GM19455 (cell line): ENCODE measurements at regions not wholly inside any gene's neighbourhood (a gene's known extent, or its start where the extent isn't known, plus 50 kb on each side); places are given as distances from the start of the nearest gene placed in this dataset.

Experiments
- ATAC-seq: cut with Tn5 transposase; IDR thresholded peaks from one replicate; pipeline ENCODE4 v1.9.1; 2021; ENCODE audit not compliant: unreplicated experiment

DNA sequence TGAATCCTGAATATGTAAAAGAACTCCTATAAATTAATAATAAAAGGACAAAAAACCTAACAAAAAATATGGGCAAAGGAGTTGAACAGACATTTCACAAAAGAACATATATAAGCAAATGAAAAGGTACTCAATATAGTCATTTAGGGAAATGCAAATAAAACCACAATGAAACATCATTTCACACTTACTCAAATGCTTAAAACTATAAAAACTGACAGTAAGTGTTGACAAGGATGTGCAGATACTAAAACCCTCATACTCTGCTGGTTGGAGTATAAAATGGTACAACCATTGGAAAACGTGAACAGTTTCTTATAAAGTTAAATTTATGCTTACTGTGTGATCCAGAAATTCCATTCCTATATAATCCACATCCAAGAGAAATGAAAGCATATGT is 247.1 kb downstream of the GXYLT1 start:
- ATAC-seq = no peak

DNA sequence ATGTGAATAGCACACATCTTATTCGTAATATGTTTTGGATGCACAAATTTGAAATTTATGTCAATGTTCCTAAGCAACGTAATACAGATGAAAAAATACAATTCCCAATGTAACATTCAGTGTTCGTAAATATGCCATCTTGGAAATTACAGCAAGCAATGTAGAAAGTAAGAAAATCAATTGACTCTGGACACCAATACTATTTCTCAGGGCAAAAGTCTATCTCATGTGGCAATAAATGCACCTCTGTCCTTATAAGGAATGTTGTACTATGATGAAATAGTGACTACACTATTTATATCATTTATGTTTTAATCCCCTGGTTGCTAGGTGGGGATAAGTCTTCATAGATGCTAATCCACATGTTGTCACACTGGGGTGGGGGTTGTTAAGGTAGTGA is 251.2 kb downstream of the GXYLT1 start:
- ATAC-seq = no peak

DNA sequence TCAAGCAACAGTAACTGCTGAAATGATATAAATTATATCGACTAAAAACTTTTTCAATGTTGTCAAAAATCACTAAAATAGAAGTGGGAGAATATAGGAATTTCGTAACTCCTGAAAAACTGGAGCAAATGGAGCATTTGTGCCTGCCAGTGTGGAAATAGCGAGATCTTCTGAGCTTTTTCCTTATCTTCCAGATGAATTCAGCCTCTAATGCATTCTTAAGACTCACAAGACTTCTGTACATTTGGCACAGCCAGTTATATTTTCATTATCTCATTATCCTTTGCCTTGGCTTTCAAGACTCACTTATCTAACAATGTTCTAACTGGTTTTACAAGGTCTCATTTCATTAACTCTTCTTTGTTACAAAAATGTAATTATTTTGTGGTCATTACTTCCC is 252.4 kb downstream of the GXYLT1 start:
- ATAC-seq = no peak

DNA sequence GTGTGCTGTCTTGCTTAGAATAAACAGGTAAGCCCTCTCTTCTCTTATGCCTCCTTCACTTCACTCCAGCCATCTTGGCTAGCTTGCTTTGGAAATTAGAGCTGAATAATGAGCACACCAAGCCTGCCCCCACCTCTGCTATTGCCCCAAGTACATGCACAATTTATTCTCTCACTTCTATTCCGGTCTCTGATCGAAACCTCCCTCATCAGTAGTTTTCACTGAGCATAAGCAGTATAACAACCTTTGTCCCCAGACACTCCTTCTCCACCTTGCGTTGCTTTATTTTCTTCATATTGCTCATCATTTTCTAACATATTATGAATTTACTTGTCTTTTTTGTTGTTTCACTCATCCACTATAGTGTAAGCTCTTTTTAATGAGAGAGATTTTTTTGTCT is 253.4 kb downstream of the GXYLT1 start:
- no peak for ATAC-seq

- ATAC-seq = no peak
These were observed 256.4 kb downstream of the GXYLT1 start for GRCh38 chr12:41888285-41888684.

DNA sequence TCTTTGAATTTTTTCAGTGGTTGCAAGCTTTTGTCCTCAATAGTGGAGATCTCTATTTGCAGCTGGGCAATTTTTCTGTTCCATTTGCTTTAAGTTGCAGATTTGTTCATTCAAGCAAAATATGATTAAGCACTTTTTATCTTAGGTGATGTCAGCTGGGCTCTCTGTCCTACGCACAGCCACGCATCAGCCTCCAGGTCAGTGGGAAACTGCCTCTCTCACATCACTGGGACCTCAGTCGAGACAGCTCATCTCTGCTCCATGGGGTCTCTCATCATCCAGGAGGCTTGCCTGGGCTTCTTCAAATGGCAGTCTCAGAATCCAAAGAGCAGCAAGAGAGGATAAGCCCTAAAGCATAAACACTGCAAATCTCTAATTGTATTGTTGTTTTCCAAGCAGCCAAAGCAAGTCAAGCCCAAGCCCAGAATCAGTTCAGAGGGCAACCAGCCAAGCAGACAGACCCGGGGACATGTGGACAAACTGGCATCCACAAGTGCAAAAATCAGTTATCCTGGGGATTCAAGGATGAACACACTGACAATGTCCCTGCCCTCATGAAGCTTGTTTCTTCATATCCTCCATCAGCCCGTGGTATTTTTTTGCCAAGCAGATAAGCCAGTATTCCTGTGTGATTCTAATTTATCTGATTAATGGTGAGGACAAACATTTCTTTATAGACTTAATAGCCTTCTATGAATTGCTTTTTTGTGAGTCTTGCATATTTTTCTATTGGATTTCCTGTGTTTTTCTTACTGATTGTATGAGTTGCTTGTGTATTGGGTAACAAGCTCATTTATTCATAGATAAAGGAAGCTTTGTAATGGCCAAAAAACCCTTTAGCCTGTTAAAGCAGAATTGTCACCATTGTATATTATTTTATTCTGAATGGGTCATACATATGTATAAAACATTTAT is 262.5 kb downstream of the GXYLT1 start:
- no peak for ATAC-seq

DNA sequence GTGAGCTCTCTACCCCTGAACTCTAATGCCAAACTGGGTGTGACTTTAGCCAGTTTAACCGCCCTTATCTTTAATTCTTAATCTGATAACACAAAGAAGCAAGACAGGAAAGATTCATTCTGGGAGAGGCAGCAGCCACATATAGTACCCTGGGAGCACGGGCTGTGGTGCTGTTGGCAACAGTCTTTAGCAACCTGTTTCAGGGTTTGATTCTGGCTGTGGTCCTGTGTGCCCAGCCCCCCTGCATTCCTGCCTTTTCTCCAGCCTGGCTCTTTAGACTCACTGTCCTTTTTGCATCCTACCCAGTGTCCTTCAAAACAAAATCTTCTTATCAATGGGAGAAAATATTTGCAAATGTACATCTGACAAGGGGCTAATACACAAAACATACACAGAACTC is 275.2 kb downstream of the GXYLT1 start:
- ATAC-seq = no peak

DNA sequence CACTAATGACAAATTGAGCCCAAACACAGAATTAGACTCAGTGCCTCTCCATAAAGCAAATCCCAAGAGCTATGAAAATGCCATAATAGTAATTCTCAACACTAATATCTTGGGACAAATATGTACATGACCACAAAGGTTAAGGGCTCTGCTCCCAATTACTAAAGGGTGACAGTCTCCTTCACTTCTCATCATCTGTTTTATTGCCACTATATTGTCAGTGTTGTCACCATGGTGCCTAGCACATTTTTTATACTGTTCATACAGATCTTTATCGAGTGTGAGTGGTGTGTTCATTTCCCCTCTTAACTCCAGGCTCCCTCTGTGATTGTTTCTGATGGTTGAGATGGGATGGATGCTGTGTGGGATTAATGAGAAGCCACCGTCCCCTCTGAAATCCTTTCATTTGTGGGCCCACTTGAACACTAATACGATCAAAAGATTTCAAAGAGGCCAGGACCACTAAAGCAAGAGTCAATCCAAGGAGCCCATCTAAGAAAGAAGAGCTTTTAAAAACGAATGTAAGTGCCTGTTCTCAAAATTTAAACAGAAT is 277.7 kb downstream of the GXYLT1 start:
- ATAC-seq = no peak

DNA sequence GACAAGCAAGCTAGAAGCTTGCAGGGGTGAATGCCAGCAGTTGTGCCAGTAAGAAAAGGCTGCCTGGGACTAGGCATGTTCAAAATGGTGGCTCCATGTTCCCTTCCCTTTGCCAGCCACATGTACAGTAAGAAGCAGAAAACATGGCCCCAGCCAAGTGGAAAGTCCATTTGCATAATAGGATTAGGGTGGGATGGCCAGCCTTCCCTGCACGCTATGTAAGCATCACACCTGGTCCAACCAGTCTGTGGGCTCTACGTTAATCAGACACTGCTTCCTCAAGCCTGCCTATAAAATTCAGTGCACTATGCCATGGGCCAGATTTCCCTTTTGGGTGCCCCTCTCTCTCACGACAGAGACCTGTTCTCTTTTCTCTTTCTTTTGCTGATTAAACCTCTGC is 288.4 kb downstream of the GXYLT1 start:
- ATAC-seq = no peak

- no peak for ATAC-seq
These were observed 294.6 kb downstream of the GXYLT1 start for GRCh38 chr12:41850046-41850445.

- no peak for ATAC-seq
These were observed 298.0 kb downstream of the GXYLT1 start for GRCh38 chr12:41846718-41847117.

DNA sequence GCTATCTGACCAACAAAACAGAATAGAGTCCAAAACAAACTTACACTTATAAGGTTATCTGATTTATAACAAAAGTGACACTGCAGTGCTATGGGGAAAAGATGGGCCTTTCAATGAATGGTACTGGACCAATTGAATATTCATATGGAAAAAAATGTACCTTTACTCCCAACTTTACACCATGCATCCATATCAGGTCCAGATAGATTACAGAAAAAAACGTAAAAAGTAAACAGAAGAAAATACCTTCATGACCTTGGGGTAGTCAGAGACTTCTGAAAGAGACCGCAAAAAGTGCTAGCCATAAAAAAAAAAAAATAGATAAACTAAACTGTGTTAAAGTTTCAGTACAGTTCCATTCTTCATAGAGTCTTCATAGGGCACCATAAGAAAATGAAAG is 308.3 kb downstream of the GXYLT1 start:
- no peak for ATAC-seq

- ATAC-seq = no peak
These were observed 309.1 kb downstream of the GXYLT1 start for GRCh38 chr12:41835556-41835955.

DNA sequence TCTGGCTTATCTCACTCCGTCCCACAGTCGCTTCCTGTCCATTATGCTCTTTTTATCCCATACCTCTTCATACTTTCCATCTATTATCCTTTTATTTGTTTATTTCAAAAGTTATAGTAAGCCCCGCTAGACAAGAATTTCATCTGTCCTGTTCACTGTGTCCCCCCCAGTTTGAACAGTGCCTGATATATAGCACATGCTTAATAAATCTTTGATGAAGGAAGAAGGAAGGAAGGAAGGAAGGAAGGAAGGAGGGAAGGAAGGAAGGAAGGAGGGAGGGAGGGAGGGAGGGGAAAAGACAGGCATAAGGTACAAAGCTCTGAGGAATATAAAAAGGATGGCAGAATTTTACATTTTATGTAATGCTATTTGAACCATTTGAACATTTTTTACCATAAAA is 324.7 kb downstream of the GXYLT1 start:
- no peak for ATAC-seq

DNA sequence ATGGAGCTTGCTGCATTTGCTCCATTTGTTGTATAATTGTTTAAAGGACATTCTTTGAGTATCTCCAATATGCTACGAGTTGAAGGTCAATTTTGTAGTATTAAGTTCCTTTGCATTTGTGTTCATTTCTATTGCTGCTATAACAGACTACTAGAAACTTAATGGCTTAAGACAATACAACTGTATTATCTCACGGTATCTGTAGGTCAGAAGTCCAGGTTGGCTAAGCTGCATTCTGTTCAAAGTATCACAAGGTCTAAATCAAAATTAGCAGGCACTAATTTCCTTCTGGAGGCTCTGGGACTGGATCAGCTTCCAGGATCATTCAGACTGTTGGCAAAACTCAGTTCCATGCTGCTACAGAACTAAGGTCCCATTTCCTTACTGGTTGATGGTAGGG is 340.6 kb downstream of the GXYLT1 start:
- ATAC-seq = no peak

- ATAC-seq = no peak
These were observed 341.9 kb downstream of the GXYLT1 start for GRCh38 chr12:41802803-41803202.

DNA sequence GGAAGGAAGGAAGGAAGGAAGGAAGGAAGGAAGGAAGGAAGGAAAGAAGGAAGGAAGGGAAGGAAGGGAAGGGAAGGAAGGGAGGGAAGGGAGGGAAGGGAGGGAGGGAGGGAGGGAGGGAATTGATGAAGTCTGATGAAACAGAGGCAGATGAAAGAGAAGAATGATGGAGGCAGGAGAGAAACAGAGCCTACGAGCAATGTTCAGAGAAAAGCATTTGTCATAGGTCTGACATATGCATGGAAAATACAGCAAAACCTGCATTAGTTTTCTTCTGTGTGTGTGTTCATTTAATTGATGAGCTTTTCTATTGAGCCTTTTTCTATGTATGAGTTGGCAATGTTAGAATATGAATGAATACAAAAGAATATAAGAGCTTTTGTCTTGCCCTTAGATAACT is 343.4 kb downstream of the GXYLT1 start:
- ATAC-seq = no peak

- ATAC-seq = no peak
These were observed 345.0 kb downstream of the GXYLT1 start for GRCh38 chr12:41799671-41800070.

- no peak for ATAC-seq
These were observed 348.8 kb downstream of the GXYLT1 start for GRCh38 chr12:41795910-41796309.

GRCh38 chr12:41795051-41795600 is 349.5 kb downstream of the GXYLT1 start:
- no peak for ATAC-seq

DNA sequence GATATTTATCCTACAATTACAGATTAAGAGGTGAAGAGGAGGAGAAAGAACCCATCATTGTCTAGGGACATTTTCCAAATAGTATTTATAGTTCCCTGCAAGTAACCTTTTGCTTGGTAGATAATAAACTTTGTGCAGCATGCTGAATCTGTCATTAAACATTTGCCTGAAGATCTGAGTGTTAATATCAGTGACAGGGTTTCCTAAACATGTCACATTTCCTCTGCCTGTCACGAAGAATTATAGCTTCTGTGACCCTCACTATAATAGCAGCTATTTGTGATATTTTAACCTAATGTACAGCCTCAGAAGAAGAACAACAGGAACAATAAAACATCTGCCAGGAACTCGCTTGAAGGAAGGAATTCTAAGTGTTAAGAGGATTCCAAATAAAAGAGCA is 350.3 kb downstream of the GXYLT1 start:
- ATAC-seq = no peak

GRCh38 chr12:41784957-41785356 is 359.7 kb downstream of the GXYLT1 start:
- no peak for ATAC-seq
